Smooth muscle cell (in vitro differentiated cells): ENCODE measurements at regions not wholly inside any gene's neighbourhood (a gene's known extent, or its start where the extent isn't known, plus 50 kb on each side); places are given as distances from the start of the nearest gene placed in this dataset.

ENCODE experiments used
- DNase-seq: peaks from one replicate; lab custom pipeline; 2025; ENCODE audit not compliant: unreplicated experiment; lab: John Stamatoyannopoulos, UW
- H2AFZ ChIP-seq: fragments of 200-600 bp; sonication (generic); 2 replicates; pipeline ENCODE4 v1.6.0; 2016; ENCODE audit warnings: antibody characterized with exemption, low read depth, mild to moderate bottlenecking
- H3F3A ChIP-seq: fragments of 200-600 bp; sonication (generic); 2 replicates; pipeline ENCODE4 v1.6.0; 2017; ENCODE audit warnings: antibody characterized with exemption, low read depth
- H3K27ac ChIP-seq: fragments of 200-600 bp; sonication (generic); 2 replicates; pipeline ENCODE4 v1.5.1; 2016; ENCODE audit warnings: low read depth, mild to moderate bottlenecking
- H3K27me3 ChIP-seq: fragments of 200-600 bp; sonication (generic); 2 replicates; pipeline ENCODE4 v1.6.1; 2016; ENCODE audit warnings: low read depth, mild to moderate bottlenecking
- H3K36me3 ChIP-seq: fragments of 200-600 bp; sonication (generic); 2 replicates; pipeline ENCODE4 v1.5.1; 2016; ENCODE audit warnings: low read depth
- H3K4me1 ChIP-seq: fragments of 200-600 bp; sonication (generic); 2 replicates; pipeline ENCODE4 v1.5.1; 2016; ENCODE audit warnings: low read depth
- H3K4me2 ChIP-seq: fragments of 200-600 bp; sonication (generic); 2 replicates; pipeline ENCODE4 v1.6.0; 2016; ENCODE audit warnings: mild to moderate bottlenecking
- H3K4me3 ChIP-seq: fragments of 200-600 bp; sonication (generic); 2 replicates; pipeline ENCODE4 v1.5.1; 2016; ENCODE audit warnings: mild to moderate bottlenecking
- H3K79me2 ChIP-seq: fragments of 200-600 bp; sonication (generic); 2 replicates; pipeline ENCODE4 v1.6.0; 2016; ENCODE audit warnings: low read depth, mild to moderate bottlenecking
- H3K9ac ChIP-seq: fragments of 200-600 bp; sonication (generic); 2 replicates; pipeline ENCODE4 v1.6.0; 2016; ENCODE audit warnings: low read depth
- H3K9me3 ChIP-seq: fragments of 200-600 bp; sonication (generic); replicated peaks from 2 replicates; pipeline ENCODE4 v1.5.1; 2016; ENCODE audit warnings: low read depth
- H4K20me1 ChIP-seq: fragments of 200-600 bp; sonication (generic); 2 replicates; pipeline ENCODE4 v1.6.0; 2016; ENCODE audit warnings: low read depth
- WGBS: methylation state at CpG from one replicate; pipeline ENCODE4 v1.1.7; 2016; ENCODE audit warnings: low lambda C conversion rate; 5-methylcytosine and 5-hydroxymethylcytosine counted together
- TF ChIP-seq, protein P1 (sequence below): fragments of 200-600 bp; sonication (generic); IDR thresholded peaks from 2 replicates; pipeline ENCODE4 v1.5.1; 2017; ENCODE audit warnings: borderline replicate concordance, mild to moderate bottlenecking, antibody characterized with exemption; ENCODE audit not compliant: insufficient read depth, poor library complexity, severe bottlenecking

DNA sequence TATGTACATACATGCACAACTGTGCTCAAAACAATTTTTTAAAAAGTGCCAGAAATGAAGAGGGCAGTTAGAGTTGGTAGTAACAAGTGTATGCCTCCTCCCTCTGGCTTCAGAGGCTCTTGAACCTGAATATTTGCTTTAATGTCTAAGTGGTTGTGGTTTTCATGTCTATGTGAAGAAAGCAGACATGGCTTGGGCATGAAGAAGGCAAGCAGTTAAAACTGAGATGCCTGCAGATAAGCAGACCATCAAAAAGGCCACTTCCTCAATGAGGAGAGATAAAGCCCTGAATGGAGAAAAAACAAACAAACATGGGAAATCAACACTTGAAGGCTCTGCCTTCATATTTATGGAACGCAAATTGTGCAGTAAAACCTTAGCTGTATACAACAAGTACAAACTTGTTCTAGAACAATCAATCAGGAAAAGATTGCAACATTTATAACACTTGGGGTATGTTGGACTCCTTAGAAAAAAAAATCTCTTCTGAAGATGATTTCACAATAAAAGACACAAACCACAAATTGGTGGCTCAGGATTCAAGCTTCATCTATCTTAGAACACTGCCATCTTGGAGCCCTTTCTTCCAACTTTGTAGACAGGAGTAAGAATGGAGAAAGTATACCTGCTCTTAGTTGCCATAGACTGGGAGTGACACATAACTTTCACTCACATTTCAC, 52.7 kb upstream of the PLA2G4A start:
- no peak for DNase-seq
- Histone ChIP-seq H3F3A (no peaks in the 10 kb centered on the region), H4K20me1 (no peaks in the 10 kb centered on the region), H3K79me2 (no peaks in the 10 kb centered on the region), H3K9ac (no peak overlapping the region), H3K27ac (no peak overlapping the region), H2AFZ (no peak overlapping the region), H3K4me1 (no peaks in the 10 kb centered on the region), H3K9me3 (no peaks in the 10 kb centered on the region), H3K4me3 (no peak overlapping the region), H3K4me2 (peak overlapping the region; percentile 38), H3K36me3 (no peaks in the 10 kb centered on the region), H3K27me3 (no peaks in the 10 kb centered on the region)
- 38% methylated on average over 1 of the region's 1 CpG for WGBS
- TF ChIP-seq, protein P1, sequence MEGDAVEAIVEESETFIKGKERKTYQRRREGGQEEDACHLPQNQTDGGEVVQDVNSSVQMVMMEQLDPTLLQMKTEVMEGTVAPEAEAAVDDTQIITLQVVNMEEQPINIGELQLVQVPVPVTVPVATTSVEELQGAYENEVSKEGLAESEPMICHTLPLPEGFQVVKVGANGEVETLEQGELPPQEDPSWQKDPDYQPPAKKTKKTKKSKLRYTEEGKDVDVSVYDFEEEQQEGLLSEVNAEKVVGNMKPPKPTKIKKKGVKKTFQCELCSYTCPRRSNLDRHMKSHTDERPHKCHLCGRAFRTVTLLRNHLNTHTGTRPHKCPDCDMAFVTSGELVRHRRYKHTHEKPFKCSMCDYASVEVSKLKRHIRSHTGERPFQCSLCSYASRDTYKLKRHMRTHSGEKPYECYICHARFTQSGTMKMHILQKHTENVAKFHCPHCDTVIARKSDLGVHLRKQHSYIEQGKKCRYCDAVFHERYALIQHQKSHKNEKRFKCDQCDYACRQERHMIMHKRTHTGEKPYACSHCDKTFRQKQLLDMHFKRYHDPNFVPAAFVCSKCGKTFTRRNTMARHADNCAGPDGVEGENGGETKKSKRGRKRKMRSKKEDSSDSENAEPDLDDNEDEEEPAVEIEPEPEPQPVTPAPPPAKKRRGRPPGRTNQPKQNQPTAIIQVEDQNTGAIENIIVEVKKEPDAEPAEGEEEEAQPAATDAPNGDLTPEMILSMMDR = no peak

DNA sequence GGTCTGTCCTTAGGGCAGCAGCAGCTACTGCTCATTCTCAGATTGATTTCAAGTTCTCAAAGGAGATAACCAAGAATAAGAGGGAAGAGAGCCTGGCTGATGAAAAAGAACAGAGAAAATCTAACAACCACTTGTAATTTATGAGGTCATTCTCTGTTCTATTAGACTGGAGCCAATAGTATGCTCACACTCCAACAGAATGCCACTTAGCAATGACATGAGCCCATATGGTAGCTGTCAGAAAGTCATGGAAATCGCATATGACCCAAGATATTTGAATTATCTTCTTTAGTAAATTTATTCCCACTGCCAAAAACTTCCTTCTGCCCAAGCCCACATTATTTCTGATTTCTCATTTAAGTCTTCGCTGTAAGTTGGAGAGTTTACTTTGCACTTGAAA, 53.7 kb upstream of the PLA2G4A start:
- Histone ChIP-seq H4K20me1 (no peaks in the 10 kb centered on the region), H3K9ac (no peak overlapping the region), H2AFZ (no peak overlapping the region), H3K4me1 (no peaks in the 10 kb centered on the region), H3K9me3 (no peaks in the 10 kb centered on the region), H3K4me3 (no peak overlapping the region), H3K79me2 (no peaks in the 10 kb centered on the region), H3K36me3 (no peaks in the 10 kb centered on the region), H3F3A (no peaks in the 10 kb centered on the region), H3K27me3 (peaks cover under 1% of the 10 kb centered on the region), H3K27ac (no peak overlapping the region), H3K4me2 (no peak overlapping the region)
- WGBS = 96% methylated on average over 2 of the region's 2 CpGs
- DNase-seq = no peak
- TF ChIP-seq, protein P1 = no peak

DNA sequence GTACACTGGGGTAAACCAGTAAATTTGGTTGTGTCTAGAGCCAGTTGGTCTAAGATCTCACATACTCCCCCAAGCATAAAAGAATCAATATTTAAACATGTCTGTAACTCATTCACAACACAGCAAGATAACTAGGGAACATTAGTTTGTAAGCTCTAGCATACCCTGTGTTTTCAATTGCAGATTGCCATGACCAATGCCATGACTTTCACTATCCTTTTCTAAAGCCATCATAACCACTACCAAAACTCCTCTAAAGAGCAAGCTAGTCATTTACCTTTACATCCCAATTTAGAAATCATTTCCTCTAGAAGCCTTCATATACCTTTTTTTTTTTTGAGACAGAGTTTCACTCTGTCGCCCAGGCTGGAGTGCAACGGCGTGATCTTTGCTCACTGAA, 56.5 kb upstream of the PLA2G4A start:
- TF ChIP-seq, protein P1 = no peak
- Histone ChIP-seq H3F3A (no peaks in the 10 kb centered on the region), H3K79me2 (no peaks in the 10 kb centered on the region), H3K36me3 (no peaks in the 10 kb centered on the region), H3K4me3 (no peak overlapping the region), H2AFZ (no peak overlapping the region), H3K4me1 (no peaks in the 10 kb centered on the region), H3K9ac (no peak overlapping the region), H3K27me3 (peaks cover 11% of the 10 kb centered on the region), H3K9me3 (no peaks in the 10 kb centered on the region), H4K20me1 (no peaks in the 10 kb centered on the region), H3K4me2 (no peak overlapping the region), H3K27ac (no peak overlapping the region)
- WGBS = 99% methylated on average over 3 of the region's 3 CpGs
- no peak for DNase-seq

GRCh38 chr1:186770421-186770820, 58.3 kb upstream of the PLA2G4A start:
- no peaks in the 10 kb centered on the region for H3F3A ChIP-seq
- no peaks in the 10 kb centered on the region for H3K9me3 ChIP-seq
- no peak overlapping the region for H3K27ac ChIP-seq
- TF ChIP-seq, protein P1 = no peak
- no peak overlapping the region for H3K9ac ChIP-seq
- H3K4me1 ChIP-seq = no peaks in the 10 kb centered on the region
- H3K27me3 ChIP-seq = peaks cover 11% of the 10 kb centered on the region
- H3K4me3 ChIP-seq = no peak overlapping the region
- H3K36me3 ChIP-seq = no peaks in the 10 kb centered on the region
- H3K79me2 ChIP-seq = no peaks in the 10 kb centered on the region
- no peak overlapping the region for H2AFZ ChIP-seq
- WGBS = 100% methylated on average over 1 of the region's 1 CpG
- no peak overlapping the region for H3K4me2 ChIP-seq
- no peaks in the 10 kb centered on the region for H4K20me1 ChIP-seq
- DNase-seq = no peak
